Peyer's patch (tissue), 4 donors: ENCODE measurements at regions not wholly inside any gene's neighbourhood (a gene's known extent, or its start where the extent isn't known, plus 50 kb on each side); places are given as distances from the start of the nearest gene placed in this dataset.

ENCODE experiments used
- POLR2A ChIP-seq, 2 donors: fragments of 450-650 bp; IDR thresholded peaks; one replicate each; pipeline ENCODE4 v1.5.1; 2017; ENCODE audit warnings: antibody characterized with exemption in 2 of 2, mild to moderate bottlenecking in 2 of 2, moderate library complexity in 2 of 2
- TF ChIP-seq, protein P1 (sequence below), 6 experiments: fragments of 450-650 bp in 4 of 6; fragments of 200-600 bp in 2 of 6; sonication (generic) in 1 of 6; IDR thresholded peaks; one replicate each; pipeline ENCODE4 v1.5.1; 2017 to 2019; ENCODE audit warnings: antibody characterized with exemption in 6 of 6, mild to moderate bottlenecking in 3 of 6, moderate library complexity in 1 of 6

DNA sequence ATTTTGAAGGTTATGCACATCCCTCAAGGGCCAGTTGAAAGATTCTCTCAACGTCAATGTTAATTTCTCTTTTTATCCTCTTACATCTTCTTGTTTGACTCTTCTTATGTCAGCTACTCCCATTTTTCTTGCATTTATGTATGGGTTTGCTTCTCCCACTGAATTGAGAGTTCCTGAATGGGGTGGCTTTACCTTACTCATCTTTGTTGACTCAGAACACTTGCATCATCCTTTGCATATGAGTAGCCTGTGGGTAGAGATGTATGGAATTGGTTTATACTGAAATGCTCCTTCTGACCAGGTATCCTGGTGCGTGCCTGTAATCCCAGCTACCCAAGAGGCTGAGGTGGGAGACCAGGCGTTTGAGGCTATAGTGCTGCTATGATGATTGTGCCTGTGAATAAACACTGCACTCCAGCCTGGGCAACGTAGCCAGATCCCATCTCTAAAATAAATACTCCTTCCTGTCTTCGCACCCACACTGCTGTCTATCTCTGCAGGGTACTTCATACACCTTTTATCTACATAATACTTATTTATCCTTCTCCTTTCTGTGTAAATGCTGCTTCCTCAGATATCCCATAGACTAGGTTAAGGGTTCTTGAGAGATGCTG is 123.6 kb upstream of the DPH6 start:
- TF ChIP-seq, protein P1, sequence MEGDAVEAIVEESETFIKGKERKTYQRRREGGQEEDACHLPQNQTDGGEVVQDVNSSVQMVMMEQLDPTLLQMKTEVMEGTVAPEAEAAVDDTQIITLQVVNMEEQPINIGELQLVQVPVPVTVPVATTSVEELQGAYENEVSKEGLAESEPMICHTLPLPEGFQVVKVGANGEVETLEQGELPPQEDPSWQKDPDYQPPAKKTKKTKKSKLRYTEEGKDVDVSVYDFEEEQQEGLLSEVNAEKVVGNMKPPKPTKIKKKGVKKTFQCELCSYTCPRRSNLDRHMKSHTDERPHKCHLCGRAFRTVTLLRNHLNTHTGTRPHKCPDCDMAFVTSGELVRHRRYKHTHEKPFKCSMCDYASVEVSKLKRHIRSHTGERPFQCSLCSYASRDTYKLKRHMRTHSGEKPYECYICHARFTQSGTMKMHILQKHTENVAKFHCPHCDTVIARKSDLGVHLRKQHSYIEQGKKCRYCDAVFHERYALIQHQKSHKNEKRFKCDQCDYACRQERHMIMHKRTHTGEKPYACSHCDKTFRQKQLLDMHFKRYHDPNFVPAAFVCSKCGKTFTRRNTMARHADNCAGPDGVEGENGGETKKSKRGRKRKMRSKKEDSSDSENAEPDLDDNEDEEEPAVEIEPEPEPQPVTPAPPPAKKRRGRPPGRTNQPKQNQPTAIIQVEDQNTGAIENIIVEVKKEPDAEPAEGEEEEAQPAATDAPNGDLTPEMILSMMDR (IDR thresholded peaks at IDR 0.05), result no peak
- TF ChIP-seq POLR2A (IDR thresholded peaks at IDR 0.05), result no peak
